Right ventricle myocardium superior (tissue), 1 donor: ENCODE measurements at regions not wholly inside any gene's neighbourhood (a gene's known extent, or its start where the extent isn't known, plus 50 kb on each side); places are given as distances from the start of the nearest gene placed in this dataset.

Experiments used
- ATAC-seq: fragments of 200-7000 bp; cut with Tn5 transposase; one replicate; pipeline ENCODE4 v1.9.1; 2020; ENCODE audit warnings: mild to moderate bottlenecking; ENCODE audit not compliant: poor library complexity
- DNase-seq: peaks from one replicate; pipeline ENCODE4 v3.0.0-alpha.2; 2020
- intact Hi-C: fragments of 100-400 bp; cut with DNase I; formaldehyde crosslinking; loops from one replicate; pipeline ENCODE4 v1.11.2; 2022
- donor health status: DM: no; HTN: yes; CAD: no; lungs with severe emphysema.

GRCh38 chr18:2407961-2408360, 163.3 kb downstream of the METTL4 start:
- ATAC-seq = no peak
- intact Hi-C loops = no loop called here
- no peak for DNase-seq

- ATAC-seq (no peak), DNase-seq (no peak)
- intact Hi-C loops = no loop called here
Measured at GRCh38 chr18:2409906-2410305, 161.4 kb downstream of the METTL4 start.

- DNase-seq = no peak
- intact Hi-C loops = no loop called here
- no peak for ATAC-seq
Measured at GRCh38 chr18:2410688-2411087, 160.6 kb downstream of the METTL4 start.

- intact Hi-C loops = no loop called here
- no peak for DNase-seq
- no peak for ATAC-seq
Measured at GRCh38 chr18:2411381-2411960, 159.8 kb downstream of the METTL4 start.

GRCh38 chr18:2412281-2412680, 159.0 kb downstream of the METTL4 start:
- DNase-seq (no peak), ATAC-seq (no peak)
- intact Hi-C loops = no loop called here

- ATAC-seq (no peak), DNase-seq (no peak)
- intact Hi-C loops = no loop called here
Measured at GRCh38 chr18:2412996-2413751, 158.1 kb downstream of the METTL4 start.

- intact Hi-C loops = no loop called here
Measured at GRCh38 chr18:2414235-2414634, 157.1 kb downstream of the METTL4 start.

GRCh38 chr18:2415656-2416055, 155.6 kb downstream of the METTL4 start:
- DNase-seq = no peak
- ATAC-seq = no peak
- intact Hi-C loops = no loop called here

More at GRCh38 chr18:2414235-2414634, 157.1 kb downstream of the METTL4 start:
- no peak for DNase-seq
- no peak for ATAC-seq

- intact Hi-C loops = no loop called here
- no peak for DNase-seq
- no peak for ATAC-seq
Measured at GRCh38 chr18:2417861-2418610, 153.3 kb downstream of the METTL4 start.

- ATAC-seq = no peak
- intact Hi-C loops = no loop called here
Measured at GRCh38 chr18:2420367-2420766, 150.9 kb downstream of the METTL4 start.

GRCh38 chr18:2423761-2424160, 147.5 kb downstream of the METTL4 start:
- intact Hi-C loops = no loop called here
- no peak for DNase-seq
- ATAC-seq = no peak

More at GRCh38 chr18:2420367-2420766, 150.9 kb downstream of the METTL4 start:
- DNase-seq = no peak

- intact Hi-C loops = no loop called here
- no peak for ATAC-seq
- no peak for DNase-seq
Measured at GRCh38 chr18:2424420-2424819, 146.9 kb downstream of the METTL4 start.

GRCh38 chr18:2425426-2426317, 145.6 kb downstream of the METTL4 start:
- DNase-seq (no peak), ATAC-seq (no peak)
- intact Hi-C loops = no loop called here

GRCh38 chr18:2430191-2430590, 141.1 kb downstream of the METTL4 start:
- intact Hi-C loops = no loop called here
- no peak for ATAC-seq
- DNase-seq = no peak

GRCh38 chr18:2431806-2432205, 139.5 kb downstream of the METTL4 start:
- no peak for ATAC-seq
- DNase-seq = no peak
- intact Hi-C loops = no loop called here

- ATAC-seq (no peak), DNase-seq (no peak)
- intact Hi-C loops = no loop called here
Measured at GRCh38 chr18:2433366-2433765, 137.9 kb downstream of the METTL4 start.

- intact Hi-C loops = no loop called here
- ATAC-seq (no peak), DNase-seq (no peak)
Measured at GRCh38 chr18:2441544-2441943, 129.8 kb downstream of the METTL4 start.

GRCh38 chr18:2442006-2442405, 129.3 kb downstream of the METTL4 start:
- DNase-seq = no peak
- no peak for ATAC-seq
- intact Hi-C loops = no loop called here

GRCh38 chr18:2442726-2443275, 128.5 kb downstream of the METTL4 start:
- intact Hi-C loops = no loop called here
- no peak for DNase-seq
- no peak for ATAC-seq
